HG03135 (cell line): ENCODE measurements at regions not wholly inside any gene's neighbourhood (a gene's known extent, or its start where the extent isn't known, plus 50 kb on each side); places are given as distances from the start of the nearest gene placed in this dataset.
"Not testable (repeated sequence)": the region's sequence is repeated elsewhere in the genome, so short reads cannot be mapped to it uniquely, and the experiment has no call there.

Source experiments
- ATAC-seq: cut with Tn5 transposase; IDR thresholded peaks from one replicate; pipeline ENCODE4 v1.9.1; 2021; ENCODE audit warnings: mild to moderate bottlenecking, moderate library complexity; ENCODE audit not compliant: unreplicated experiment

DNA sequence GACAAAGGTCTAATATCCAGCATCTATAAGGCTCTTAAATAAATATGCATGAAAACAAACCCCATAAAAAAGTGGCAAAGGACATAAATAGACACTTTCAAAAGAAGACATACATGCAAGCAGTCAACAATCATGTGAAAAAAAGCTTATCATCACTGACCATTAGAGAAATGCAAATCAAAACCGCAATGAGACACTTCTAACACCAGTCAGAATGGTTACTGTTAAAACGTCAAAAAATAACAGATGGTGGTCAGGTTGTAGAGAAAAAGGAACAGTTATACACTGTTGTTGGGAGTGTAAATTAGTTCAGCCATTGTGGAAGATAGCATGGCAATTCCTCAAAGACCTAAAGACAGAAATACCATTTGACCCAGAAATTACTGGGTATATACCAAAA is 440.7 kb upstream of the KCNMB2 start:
- ATAC-seq, result no peak

DNA sequence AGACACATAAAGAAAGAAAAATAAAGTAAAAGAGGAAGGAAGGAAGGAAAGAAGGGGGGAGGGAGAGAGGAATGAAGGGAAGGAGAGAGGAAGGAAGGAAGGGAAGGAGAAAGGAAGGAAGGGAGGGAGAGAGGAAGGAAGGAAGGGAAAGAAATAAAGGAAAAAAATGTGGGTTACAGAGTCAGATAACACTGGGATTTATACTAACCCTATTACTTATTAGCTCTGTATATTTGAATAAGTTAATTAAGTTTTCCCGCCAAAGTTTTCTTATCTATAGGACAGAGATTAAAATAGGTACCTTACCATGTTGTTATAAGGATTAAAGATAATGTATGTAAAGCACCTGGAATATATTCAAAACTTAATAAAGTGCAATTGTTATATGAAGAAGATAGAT is 439.3 kb upstream of the KCNMB2 start:
- ATAC-seq, result no peak

DNA sequence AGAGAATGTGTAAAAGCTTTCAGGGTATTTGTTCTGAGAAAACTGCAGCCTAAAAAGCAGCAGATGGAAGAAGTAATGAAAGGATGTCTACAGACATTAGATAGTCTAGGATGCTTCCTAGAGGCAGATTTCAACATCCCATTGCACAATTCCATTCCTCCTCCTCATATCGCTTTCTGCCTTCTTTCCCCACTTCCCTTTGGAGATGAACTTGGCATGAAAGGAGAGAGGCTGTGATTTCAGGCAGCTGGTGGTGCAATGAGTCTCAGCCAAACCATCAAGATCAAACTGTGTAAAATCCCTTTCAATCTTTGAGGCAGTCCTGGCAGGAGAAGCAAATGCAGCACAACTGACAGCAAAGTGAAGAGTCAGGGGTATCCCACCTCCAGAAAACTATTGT is 438.7 kb upstream of the KCNMB2 start:
- no peak for ATAC-seq

DNA sequence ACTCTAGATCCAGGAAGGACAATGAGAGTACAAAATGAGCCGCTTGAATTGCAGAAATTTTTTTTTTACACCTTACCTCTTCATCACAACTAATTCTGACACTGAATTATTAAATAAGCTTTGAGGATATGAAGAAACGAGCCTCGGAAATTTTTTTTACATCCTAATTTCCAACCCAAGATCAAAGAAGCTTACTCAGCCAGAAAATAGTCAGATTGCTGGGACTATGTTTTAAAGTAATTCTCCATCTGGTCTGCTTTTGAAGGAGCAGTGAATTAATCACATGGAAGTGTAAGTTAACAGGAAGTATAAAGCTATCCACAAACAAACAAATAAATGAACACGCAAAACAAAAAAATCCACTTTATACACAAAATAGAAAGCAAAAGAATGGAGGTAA is 437.0 kb upstream of the KCNMB2 start:
- ATAC-seq, result no peak

DNA sequence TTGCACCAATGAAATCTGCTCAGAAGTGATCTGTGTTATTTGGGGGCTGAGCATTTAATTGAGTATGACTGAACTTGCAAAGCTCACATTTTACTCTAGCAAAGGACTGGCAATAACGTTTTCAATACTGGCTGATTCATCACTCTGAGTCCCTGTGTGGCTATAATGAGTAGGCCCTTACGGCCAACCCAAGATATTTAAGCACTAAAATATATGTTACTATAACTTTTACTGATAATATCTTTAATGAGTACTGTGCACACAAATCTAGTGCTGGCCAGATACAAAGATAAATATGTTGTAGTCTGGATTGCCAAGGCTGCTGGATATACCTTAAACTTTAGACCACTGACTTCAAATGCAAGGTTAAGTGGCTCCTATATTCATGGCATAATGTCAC is 436.4 kb upstream of the KCNMB2 start:
- no peak for ATAC-seq

DNA sequence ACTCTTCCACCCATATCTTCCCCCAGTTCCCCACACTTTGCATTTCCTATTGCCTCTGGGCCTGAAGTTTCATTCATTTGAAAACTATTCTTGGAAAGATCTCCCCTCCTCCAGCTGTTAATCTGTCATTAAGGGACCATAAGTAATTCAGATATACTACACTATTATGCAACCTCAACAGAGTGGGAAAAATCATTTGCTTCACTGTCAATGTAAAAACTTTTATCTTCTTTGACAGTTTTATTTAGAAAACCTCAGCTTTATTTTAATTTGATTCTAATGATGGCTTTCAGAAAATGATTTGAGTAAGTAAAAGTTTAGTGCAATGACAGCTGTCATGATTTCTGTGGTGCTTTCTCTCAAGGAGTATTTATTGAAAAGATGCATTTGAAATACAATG is 435.3 kb upstream of the KCNMB2 start:
- ATAC-seq, result no peak

DNA sequence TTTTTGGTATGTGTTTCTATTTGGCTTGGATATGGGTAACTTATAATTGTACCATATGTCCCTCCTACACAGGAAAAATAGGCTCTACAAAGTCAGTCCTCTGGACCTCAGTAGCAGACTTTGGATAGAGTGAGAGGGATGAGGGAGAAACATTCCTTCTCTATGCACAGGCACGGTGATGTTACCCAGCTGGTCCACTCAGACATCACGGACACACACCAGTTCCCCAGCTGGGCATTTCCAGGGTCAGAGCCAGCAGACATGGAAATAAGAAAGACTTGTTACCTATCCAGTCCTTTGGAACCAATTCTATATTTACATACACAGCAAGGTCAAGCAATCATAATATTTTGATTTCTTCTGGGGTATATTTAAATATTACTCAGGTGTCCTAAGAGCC is 433.1 kb upstream of the KCNMB2 start:
- ATAC-seq, result no peak

DNA sequence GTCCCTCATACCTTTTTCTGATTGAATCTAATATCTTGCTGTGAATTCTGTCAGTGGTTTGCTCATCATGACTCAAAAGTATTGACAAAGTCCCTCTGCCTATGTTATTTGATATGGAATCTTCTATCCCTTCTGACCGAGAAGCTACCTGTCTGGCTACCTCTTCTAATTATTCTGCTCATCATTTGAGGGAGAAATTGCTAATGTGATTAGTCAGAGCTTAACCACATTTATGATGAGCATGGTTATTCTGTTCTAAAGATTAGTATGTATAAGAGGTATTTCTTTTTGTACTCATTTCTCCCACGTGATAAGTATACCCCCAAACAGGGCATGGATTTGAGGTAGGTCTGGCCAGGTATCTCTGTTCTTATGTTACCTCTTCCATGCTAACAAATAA is 428.4 kb upstream of the KCNMB2 start:
- no peak for ATAC-seq

DNA sequence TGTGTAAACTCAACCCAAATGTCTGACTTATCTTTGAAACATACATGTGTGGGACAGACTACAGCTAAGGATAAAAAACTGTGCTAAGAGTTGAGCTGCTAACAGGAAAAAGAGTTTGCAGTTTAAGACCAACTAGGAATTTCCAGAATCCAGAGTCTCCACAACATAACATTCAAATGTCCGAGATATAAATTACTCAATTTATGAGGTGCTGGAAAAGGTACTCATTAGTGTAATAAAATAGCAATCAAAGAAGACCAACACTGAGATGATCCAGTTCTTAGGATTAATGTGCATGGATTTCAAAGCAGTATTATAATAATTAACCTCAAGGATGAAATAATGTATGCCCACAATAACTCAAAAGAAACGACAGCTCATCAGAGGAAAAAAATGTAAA is 426.5 kb upstream of the KCNMB2 start:
- no peak for ATAC-seq

DNA sequence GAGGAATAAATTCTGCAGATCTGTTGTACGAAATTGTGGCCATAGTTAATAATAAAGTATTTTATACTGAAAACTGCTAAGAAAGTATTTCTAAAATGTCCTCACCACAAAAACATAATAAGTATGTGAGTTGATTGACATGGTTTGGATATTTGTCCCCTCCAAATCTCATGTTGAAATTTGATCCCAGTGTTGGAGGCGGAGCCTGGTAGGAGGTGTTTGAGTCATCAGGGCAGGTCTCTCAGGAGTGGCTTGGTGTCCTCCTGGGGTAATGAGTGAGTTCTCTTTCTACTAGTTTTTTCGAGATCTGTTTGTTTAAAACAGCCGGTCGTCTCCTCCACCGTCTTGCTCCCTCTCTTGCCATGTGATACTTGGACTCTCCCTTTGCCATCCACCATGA is 424.1 kb upstream of the KCNMB2 start:
- ATAC-seq, result no peak

DNA sequence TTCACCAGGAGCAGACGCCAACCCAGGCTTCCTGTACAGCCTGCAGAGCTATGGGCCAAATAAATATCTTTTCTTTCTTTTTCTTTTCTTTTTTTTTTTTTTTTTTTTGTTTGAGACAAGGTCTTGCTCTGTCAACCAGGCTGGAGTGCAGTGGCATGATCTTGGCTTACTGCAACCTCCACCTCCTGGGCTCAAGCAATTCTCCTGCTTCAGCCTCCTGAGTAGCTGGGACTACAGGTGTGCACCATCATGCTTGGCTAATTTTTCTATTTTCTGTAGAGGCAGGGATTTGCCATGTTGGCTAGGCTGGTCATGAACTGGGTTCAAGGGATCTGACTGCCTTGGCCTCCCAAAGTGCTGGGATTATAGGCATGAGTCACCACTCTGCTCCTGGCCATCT is 423.7 kb upstream of the KCNMB2 start:
- ATAC-seq, result not testable (repeated sequence)

DNA sequence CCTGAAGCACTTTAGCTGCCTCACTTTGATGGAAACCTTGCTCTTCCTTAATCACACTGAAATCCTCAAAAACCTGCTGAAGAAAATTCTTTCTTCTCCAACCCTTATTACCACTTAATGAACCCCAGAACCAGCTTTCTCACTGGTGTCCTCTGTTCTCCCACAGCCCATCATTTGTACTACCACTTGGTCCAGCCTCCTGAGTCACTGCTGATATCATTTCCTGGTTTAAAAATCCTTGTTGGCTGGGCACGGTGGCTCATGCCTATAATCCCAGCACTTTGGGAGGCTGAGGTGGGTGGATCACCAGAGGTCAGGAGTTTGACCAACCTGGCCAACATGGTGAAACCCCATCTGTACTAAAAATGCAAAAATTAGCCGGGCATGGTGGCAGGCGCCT is 418.6 kb upstream of the KCNMB2 start:
- ATAC-seq, result no peak

DNA sequence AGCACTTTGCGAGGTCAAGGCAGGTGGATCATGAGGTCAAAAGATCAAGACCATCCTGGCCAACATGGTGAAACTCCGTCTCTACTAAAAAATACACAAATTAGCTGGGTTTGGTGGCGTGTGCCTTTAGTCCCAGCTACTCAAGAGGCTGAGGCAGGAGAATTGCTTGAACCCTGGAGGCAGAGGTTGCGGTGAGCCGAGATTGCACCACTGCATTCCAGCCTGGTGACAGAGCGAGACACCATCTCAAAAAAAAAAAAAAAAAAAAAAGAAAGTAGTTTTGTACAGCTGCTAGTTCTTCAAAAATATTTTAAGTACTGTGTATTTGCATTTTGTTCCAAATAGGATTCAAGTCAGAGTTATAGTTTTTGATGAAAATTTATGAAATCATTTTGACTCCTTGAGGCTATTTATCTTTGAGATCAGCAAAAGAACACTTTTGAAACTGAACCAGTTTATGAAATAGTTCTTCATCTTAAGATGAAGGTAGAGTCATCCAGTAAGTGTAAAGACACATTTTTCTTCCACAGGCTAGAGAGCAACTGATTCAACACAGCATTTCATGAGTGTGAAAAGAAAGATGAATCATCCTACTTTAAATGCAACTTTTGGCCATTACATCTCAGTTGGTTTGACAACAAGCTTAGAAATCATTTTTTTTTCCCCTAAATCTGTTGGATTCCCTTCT is 416.5 kb upstream of the KCNMB2 start:
- ATAC-seq, result not testable (repeated sequence)

DNA sequence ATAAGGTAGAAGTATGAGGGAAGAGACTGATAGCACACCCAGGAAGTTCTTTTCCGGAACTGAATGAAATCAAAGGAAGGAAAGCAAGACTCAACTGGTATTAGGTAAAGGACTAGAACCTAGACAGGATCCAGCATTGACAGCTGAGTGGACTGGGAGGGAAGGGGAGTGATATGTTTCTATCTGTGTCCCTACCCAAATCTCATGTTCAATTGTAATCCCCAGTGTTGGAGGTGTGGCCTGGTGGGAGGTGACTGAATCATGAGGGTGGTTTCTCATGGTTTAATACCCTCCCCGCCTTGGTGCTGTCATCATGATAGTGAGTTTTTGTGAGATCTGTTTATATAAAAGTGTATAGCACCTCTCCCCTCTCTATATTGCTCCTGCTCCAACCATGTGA is 415.9 kb upstream of the KCNMB2 start:
- ATAC-seq, result no peak

DNA sequence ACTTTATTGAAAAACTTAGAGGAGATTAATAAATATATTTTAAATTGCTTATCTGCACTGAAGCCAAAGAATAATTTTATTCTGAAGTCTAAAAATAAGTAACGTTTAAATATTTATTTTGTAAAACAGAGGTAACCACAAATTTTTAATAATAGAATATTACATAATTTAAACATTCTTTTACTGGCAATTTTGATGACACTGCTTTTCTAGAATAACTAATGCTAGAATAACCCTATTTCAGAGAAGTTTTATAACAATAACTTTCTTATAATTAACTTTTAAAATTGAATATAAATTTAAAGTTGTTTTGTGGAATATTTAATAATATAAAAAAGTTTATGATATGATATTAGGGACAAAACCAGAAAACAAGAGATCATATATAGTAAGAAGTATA is 409.6 kb upstream of the KCNMB2 start:
- no peak for ATAC-seq

DNA sequence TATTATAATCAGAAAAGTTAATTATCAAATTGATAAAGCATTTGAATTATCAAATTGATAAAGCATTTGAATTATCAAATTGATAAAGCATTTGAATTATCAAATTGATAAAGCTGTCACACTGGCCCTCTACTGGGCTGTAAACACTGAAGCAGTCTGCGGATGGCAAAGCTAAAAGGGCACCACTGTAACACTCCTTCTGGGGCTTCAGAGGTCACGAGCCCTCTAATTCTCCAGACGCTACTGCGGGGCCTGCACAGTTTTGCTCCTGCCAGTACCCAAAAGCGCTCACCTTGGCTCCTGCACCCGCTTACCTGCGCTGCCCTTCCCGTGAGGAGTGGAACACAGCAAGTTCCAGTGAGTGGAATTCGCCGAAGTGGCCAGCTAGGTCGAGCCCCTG is 409.0 kb upstream of the KCNMB2 start:
- ATAC-seq, result no peak

DNA sequence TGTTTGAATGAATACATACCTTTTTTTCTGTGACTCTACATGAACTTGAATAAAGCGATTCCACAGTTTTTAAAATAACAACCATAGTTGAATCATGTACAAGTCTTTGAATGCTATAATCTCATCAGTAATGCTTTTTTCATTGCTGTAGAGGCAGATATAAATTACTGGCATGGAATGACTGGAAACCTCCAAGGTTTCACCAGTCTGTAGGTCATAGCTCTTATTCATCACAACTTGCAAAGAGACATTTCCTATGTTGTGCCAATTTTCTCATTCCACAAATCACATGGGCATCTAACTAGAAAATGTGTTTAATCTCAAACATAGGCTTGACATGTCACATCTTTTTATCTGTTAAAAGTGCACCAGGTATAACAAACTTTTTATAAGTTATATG is 407.1 kb upstream of the KCNMB2 start:
- ATAC-seq, result no peak

DNA sequence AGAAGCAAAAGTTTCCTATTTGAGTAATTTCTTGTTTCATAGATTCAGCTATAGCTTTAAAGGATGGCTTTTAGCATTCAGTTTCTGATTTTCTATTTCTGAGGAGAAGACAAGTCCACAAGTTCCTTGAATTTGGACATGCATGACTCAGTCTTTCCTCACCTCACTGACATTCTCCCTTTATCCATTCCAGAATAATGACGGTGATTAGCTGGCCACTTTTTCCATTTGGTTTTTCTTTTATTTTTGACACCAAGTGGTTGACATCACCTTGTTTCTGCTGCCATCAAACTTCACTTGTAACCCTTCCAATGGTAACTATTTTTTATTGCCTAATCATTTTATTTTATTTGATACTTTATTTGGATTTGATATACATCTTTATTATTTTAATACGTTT is 404.4 kb upstream of the KCNMB2 start:
- ATAC-seq, result no peak

DNA sequence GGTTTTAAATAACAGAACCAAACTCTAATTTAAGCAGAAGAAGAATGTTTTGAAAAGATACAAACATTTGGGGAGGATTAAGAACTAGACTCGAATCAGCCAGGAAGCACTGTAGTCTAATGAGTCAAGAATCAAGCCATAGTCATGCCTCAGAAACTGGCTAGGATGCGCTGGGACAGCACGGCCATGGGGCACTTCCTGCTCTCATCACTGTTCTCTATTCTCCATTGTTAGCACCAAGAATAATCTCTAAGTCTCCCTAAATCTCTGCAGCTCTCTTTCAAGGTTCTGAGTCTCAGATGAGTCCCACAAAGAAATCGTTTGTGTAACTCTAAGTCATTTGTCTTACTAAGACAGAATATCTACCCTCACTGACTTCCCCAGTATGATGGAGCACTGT is 399.0 kb upstream of the KCNMB2 start:
- ATAC-seq, result no peak

DNA sequence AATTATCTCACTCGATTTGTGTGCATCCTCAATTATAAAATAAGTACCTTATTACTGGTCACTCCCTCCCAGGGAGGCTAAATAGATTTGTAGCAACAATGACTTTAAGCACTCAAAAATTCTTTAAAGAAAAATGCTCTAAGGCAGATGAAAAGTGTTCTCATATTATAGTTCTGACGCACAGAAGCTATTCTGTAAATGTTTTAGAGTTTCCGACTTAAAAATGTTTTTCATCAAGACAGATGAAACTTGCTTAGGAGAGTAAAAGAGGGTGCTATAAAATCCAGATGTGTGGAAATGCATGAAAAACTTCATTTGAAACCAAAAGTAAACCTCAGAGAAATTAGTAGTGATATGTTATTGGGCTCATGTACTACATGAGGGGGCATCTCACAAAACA is 398.4 kb upstream of the KCNMB2 start:
- ATAC-seq, result no peak

DNA sequence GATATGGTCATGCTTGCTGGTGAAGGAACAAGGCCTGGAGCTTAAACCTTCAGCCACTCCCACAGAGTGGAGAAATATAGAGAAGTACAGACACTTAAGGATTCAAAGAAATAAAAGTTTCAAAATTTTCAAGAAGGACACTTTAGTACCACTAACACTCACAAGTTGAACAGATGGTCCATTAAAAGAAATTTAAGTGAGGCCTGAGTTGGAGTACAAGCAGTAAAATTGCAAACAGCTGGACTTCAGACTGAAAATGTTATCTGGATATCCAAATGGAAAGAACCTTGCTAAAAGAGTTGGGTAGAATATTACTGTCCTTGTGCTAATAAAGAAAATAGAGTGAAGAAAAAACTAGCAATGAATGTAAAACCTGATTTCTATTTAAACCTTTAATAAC is 397.1 kb upstream of the KCNMB2 start:
- ATAC-seq, result no peak

DNA sequence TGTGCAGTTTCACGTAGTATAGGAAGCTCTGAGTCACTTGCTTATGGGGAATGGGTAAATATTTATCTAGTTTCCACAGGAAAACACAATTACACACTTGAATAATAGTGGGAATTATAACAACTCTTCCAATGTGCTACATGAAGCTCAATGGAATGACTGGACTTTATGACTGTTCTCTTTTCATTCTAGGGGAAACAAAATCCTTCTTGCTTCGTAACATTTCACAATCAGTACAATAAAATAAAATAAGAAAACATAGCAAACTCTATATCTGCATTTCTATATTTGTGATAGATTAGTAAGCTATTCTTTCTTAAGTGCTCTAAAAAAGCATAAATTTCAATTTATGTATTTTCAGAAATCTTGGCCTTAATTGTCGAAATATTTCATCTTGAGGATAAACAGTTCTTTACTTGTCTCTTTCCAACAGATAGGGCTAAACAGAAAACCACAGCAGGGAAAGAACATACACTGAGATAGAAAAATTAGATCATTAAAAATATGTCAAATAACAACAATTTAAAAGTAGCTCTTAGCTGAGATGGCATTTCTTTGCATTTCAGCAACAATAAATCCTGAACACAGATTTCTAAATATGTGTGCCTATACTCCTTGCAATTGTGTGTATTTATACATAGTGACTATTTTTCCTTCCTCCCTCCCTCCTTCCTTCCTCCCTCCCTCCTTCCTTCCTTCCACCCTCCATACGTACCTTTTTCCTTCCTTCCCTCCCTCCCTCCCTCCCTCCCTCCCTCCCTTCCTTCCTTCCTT is 395.5 kb upstream of the KCNMB2 start:
- no peak for ATAC-seq

DNA sequence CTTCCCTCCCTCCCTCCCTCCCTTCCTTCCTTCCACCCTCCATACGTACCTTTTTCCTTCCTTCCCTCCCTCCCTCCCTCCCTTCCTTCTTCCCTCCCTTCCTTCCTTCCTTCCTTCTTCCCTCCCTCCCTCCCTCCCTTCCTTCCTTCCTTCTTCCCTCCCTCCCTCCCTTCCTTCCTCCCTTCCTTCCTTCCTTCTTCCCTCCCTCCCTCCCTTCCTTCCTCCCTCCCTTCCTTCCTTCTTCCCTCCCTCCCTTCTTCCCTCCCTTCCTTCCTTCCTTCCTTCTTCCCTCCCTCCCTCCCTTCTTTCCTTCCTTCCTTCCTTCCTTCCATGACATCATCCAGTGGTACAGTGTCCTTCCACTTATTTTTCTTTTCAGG is 394.9 kb upstream of the KCNMB2 start:
- not testable (repeated sequence) for ATAC-seq
